K562 (cell line): ENCODE measurements at regions not wholly inside any gene's neighbourhood (a gene's known extent, or its start where the extent isn't known, plus 50 kb on each side); places are given as distances from the start of the nearest gene placed in this dataset.

ENCODE experiments used
- ATAC-seq: fragments of 200-7000 bp; cut with Tn5 transposase; 3 replicates; pipeline ENCODE4 v1.9.1; 2020; ENCODE audit warnings: moderate library complexity
- BruUV-seq: library from RNA; stranded (reverse); fragments of 400-500 nt; replicated peaks from 2 replicates; lab custom pipeline; 2021; lab: Mats Ljungman, UMichigan
- CTCF ChIA-PET: fragments of 300-600 bp; formaldehyde crosslinking; extraction: SDS; loops from one replicate; lab custom pipeline; 2021; ENCODE audit warnings: low intra/inter-chr PET ratio; lab: Yijun Ruan, JAX
- POLR2A ChIA-PET: fragments of 300-600, 350-650 bp; sonication (Branson Sonifier 250); formaldehyde crosslinking; extraction: SDS; loops from one replicate; lab custom pipeline; 2021; ENCODE audit warnings: antibody characterized with exemption, inconsistent platforms; lab: Yijun Ruan, JAX
- DNase-seq, 4 experiments: peaks; one replicate each; pipeline versions ENCODE4 v3.0.0 to v3.0.0-alpha.2; 2011 to 2018; ENCODE audit warnings: low spot score in 3 of 4, mixed read lengths in 3 of 4; ENCODE audit errors: extremely low read depth in 1 of 4
- FAIRE-seq: peaks from 2 replicates; lab custom pipeline; 2011; peaks lifted over from hg19 to GRCh38; lab: Jason Lieb, UNC
- H2AFZ ChIP-seq: 2 replicates; pipeline ENCODE4 v1.6.0; 2011; ENCODE audit warnings: low read depth, low read length, control low read depth, inconsistent platforms
- H3K27ac ChIP-seq: fragments of 200-600 bp; 3 replicates; pipeline ENCODE4 v1.8.0; 2011; ENCODE audit warnings: low read depth, mild to moderate bottlenecking, control low read depth, inconsistent platforms, low read length, moderate library complexity, mixed read lengths; ENCODE audit errors: extremely low read depth
- H3K27me3 ChIP-seq, 2 experiments: fragments of 300-600 bp in 1 of 2; 2 replicates in 1 of 2; 3 replicates in 1 of 2; pipeline versions ENCODE4 v1.6.0 to v1.8.0; 2011; ENCODE audit warnings: inconsistent platforms in 2 of 2, low read length in 2 of 2, mild to moderate bottlenecking in 1 of 2, mixed read lengths in 1 of 2, moderate library complexity in 1 of 2; ENCODE audit not compliant: control insufficient read depth in 2 of 2, insufficient read depth in 2 of 2
- H3K36me3 ChIP-seq: fragments of 300-600 bp; 3 replicates; pipeline ENCODE4 v1.8.0; 2011; ENCODE audit warnings: mild to moderate bottlenecking, low read length, inconsistent platforms; ENCODE audit not compliant: control insufficient read depth, insufficient read depth
- H3K4me1 ChIP-seq, 2 experiments: fragments of 200-600 bp in 1 of 2; replicated peaks in 1 of 2; 2 replicates in 1 of 2; 3 replicates in 1 of 2; pipeline versions ENCODE4 v1.5.1 to v1.8.0; 2011; ENCODE audit warnings: inconsistent platforms in 2 of 2, low read length in 2 of 2, mild to moderate bottlenecking in 1 of 2, mixed read lengths in 1 of 2, moderate library complexity in 1 of 2; ENCODE audit not compliant: control insufficient read depth in 2 of 2, insufficient read depth in 2 of 2
- H3K4me2 ChIP-seq: 2 replicates; pipeline ENCODE4 v1.6.1; 2011; ENCODE audit warnings: low read length, control low read depth, inconsistent platforms, mixed read lengths; ENCODE audit not compliant: insufficient read depth
- H3K4me3 ChIP-seq: fragments of 200-600 bp; sonication (generic), shearing (Covaris generic); 2 replicates; pipeline ENCODE4 v1.5.1; 2016; ENCODE audit warnings: control low read depth, inconsistent platforms
- H3K79me2 ChIP-seq: fragments of 200-600 bp; 3 replicates; pipeline ENCODE4 v1.8.0; 2011; ENCODE audit warnings: low read length, inconsistent platforms; ENCODE audit not compliant: control insufficient read depth, insufficient read depth
- H3K9ac ChIP-seq, 2 experiments: 2 replicates each; pipeline versions ENCODE4 v1.6.0 to v1.6.1; 2011; ENCODE audit warnings: low read depth in 2 of 2, low read length in 2 of 2, control low read depth in 1 of 2, inconsistent platforms in 1 of 2, mild to moderate bottlenecking in 1 of 2, mixed read lengths in 1 of 2; ENCODE audit not compliant: insufficient read depth in 1 of 2
- H3K9me1 ChIP-seq: one replicate; pipeline ENCODE4 v1.6.0; 2011; ENCODE audit warnings: inconsistent platforms, mild to moderate bottlenecking, low read length, moderate library complexity; ENCODE audit not compliant: control insufficient read depth, insufficient read depth
- H3K9me3 ChIP-seq: replicated peaks from 2 replicates; pipeline ENCODE4 v1.5.1; 2011; ENCODE audit warnings: low read depth, low read length, inconsistent platforms; ENCODE audit not compliant: control insufficient read depth, insufficient read depth
- H4K20me1 ChIP-seq: replicated peaks from 2 replicates; pipeline ENCODE4 v1.6.1; 2011; ENCODE audit warnings: low read length, inconsistent platforms, mixed read lengths; ENCODE audit not compliant: control insufficient read depth, insufficient read depth
- C11orf30 ChIP-seq: fragments of 450-650 bp; IDR thresholded peaks from 2 replicates; pipeline ENCODE4 v1.6.1; 2016; ENCODE audit warnings: low read depth, mild to moderate bottlenecking
- GMEB1 ChIP-seq: fragments of 250-450 bp; sonication (Bioruptor Pico); IDR thresholded peaks from 2 replicates; pipeline ENCODE4 v1.4.0; 2020; ENCODE audit warnings: mild to moderate bottlenecking
- MYC ChIP-seq, 2 experiments: fragments of 250-450 bp in 1 of 2; sonication (Bioruptor Pico) in 1 of 2; IDR thresholded peaks; 2 replicates each; pipeline versions ENCODE4 v1.5.1 to v1.6.1; 2012 to 2021; ENCODE audit warnings: low read depth in 2 of 2, borderline replicate concordance in 1 of 2, improper control_type of control experiment in 1 of 2, low read length in 1 of 2, mild to moderate bottlenecking in 1 of 2, moderate library complexity in 1 of 2
- NFE2L1 ChIP-seq: fragments of 450-650 bp; IDR thresholded peaks from 2 replicates; pipeline ENCODE4 v1.6.1; 2016; ENCODE audit warnings: missing genetic modification characterization, low read depth, mild to moderate bottlenecking, missing compliant biosample characterization, moderate library complexity, borderline replicate concordance
- NFRKB ChIP-seq: fragments of 450-650 bp; IDR thresholded peaks from 2 replicates; pipeline ENCODE4 v1.6.1; 2016; ENCODE audit warnings: low read depth
- ZNF12 ChIP-seq: sonication (generic); formaldehyde crosslinking; IDR thresholded peaks from 2 replicates; pipeline ENCODE4 v1.4.0; 2020; ENCODE audit warnings: mild to moderate bottlenecking, missing genetic modification reagents
- ZNF140 ChIP-seq: fragments of 250-450 bp; sonication (Bioruptor Pico); IDR thresholded peaks from 2 replicates; pipeline ENCODE4 v1.8.0; 2021; ENCODE audit warnings: moderate library complexity, mild to moderate bottlenecking, inconsistent platforms
- ZNF324 ChIP-seq: fragments of 250-450 bp; sonication (Bioruptor Pico); IDR thresholded peaks from 2 replicates; pipeline ENCODE4 v1.4.0; 2020; ENCODE audit warnings: mild to moderate bottlenecking
- ZNF699 ChIP-seq: fragments of 250-450 bp; sonication (Bioruptor Pico); IDR thresholded peaks from 2 replicates; pipeline ENCODE4 v1.8.0; 2021; ENCODE audit warnings: mild to moderate bottlenecking, moderate library complexity; ENCODE audit not compliant: insufficient replicate concordance
- WGBS: fragments of 100-300 bp; shearing (Covaris generic); methylation state at CpG from one replicate; pipeline ENCODE4 v1.1.6; 2016; ENCODE audit warnings: low coverage, mixed read lengths; ENCODE audit not compliant: insufficient coverage; ENCODE audit errors: missing lambda C conversion rate; 5-methylcytosine and 5-hydroxymethylcytosine counted together
- in situ Hi-C: fragments of 300-500 bp; cut with MboI; formaldehyde crosslinking; loops from 4 replicates; pipeline ENCODE4 v1.15.0; 2018; ENCODE audit warnings: inconsistent platforms, mixed read lengths
- intact Hi-C: fragments of 100-400 bp; cut with micrococcal nuclease; formaldehyde crosslinking; loops from 2 replicates; pipeline ENCODE4 v1.14.2; 2022

DNA sequence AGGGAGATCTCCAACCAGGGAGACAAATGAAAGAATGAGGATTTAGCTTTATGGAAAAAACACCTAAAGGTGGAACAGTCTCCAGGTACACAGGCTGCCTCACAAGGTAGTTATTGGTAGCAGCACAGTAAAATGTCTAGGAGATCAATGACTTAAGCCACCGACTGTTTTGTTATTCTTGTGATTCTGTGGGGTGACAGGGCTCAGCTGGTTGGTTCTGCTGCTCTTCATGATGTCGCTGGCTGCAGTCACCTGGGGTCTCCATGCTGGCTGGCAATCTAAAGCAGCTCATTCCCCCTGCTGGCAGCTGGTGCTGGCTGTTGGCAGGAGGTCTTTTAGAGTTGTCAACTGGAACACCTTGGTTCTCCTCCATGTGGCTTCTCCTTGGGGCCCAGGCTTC lies 69.2 kb downstream of the FOXL1 start (continued):
- TF ChIP-seq GMEB1 (CRISPR knock-in tag) = no peak
- TF ChIP-seq ZNF140 (CRISPR knock-in tag) = no peak
- TF ChIP-seq MYC (IDR thresholded peaks at IDR 0.05; ENCODE audit: low read depth, low read length) = no peak
- no peak for TF ChIP-seq MYC (CRISPR knock-in tag; IDR thresholded peaks at IDR 0.05; ENCODE audit: borderline replicate concordance, low read depth)
- TF ChIP-seq ZNF699 (CRISPR knock-in tag) = no peak
- TF ChIP-seq ZNF324 (CRISPR knock-in tag) = no peak
- TF ChIP-seq ZNF12 (CRISPR knock-in tag) = no peak
- TF ChIP-seq NFE2L1 (tag) = no peak

DNA sequence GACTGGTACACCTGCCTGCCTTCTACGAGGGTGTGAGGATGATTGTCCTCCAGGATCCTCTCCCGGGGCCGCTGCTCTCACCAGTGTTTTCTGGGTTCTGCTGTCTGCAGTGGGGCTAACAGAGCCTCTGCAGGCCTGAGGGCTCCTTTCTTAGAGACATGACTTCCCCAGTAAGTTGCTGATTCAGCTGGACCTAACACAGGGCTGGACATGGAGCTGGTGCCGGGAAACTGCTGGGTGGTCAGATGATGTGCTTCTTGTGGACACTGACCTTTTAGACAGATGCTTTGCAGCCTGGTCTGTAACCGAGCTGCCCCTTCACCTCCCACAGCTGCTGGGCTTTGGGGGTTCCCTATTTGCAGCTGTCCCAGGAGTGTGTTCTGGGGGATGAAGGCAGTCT lies 71.5 kb downstream of the FOXL1 start:
- no peak for FAIRE-seq
- DNase-seq = no peak
- Histone ChIP-seq H4K20me1 (no peaks in the 10 kb centered on the region), H3K79me2 (no peaks in the 10 kb centered on the region), H2AFZ (no peak overlapping the region), H3K27me3 (peaks cover 14 to 55% of the 10 kb centered on the region in 2 experiments), H3K4me3 (no peak overlapping the region), H3K9me3 (no peaks in the 10 kb centered on the region; the same call in 1 of the 2 replicates), H3K27ac (no peak overlapping the region), H3K4me2 (no peak overlapping the region), H3K9ac (no peak overlapping the region), H3K4me1 (no peaks in the 10 kb centered on the region), H3K36me3 (no peaks in the 10 kb centered on the region), H3K9me1 (peaks cover 3% of the 10 kb centered on the region)
- ChIA-PET CTCF (no interaction called here), POLR2A (no interaction called here)
- ATAC-seq = no peak
- BruUV-seq = no TSS peak
- in situ Hi-C loops (no loop called here), intact Hi-C loops (no loop called here)
- WGBS = 0% methylated on average over 5 of the region's 5 CpGs
- peak; percentile 48; the same call in 1 of the 2 replicates for TF ChIP-seq C11orf30
- no peak for TF ChIP-seq NFRKB
